ENCODE measurements at regions not wholly inside any gene's neighbourhood (a gene's known extent, or its start where the extent isn't known, plus 50 kb on each side); places are given as distances from the start of the nearest gene placed in this dataset.

- TF ChIP-seq, protein P1, sequence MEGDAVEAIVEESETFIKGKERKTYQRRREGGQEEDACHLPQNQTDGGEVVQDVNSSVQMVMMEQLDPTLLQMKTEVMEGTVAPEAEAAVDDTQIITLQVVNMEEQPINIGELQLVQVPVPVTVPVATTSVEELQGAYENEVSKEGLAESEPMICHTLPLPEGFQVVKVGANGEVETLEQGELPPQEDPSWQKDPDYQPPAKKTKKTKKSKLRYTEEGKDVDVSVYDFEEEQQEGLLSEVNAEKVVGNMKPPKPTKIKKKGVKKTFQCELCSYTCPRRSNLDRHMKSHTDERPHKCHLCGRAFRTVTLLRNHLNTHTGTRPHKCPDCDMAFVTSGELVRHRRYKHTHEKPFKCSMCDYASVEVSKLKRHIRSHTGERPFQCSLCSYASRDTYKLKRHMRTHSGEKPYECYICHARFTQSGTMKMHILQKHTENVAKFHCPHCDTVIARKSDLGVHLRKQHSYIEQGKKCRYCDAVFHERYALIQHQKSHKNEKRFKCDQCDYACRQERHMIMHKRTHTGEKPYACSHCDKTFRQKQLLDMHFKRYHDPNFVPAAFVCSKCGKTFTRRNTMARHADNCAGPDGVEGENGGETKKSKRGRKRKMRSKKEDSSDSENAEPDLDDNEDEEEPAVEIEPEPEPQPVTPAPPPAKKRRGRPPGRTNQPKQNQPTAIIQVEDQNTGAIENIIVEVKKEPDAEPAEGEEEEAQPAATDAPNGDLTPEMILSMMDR (IDR thresholded peaks at IDR 0.05): no peak
- no peak for TF ChIP-seq POLR2A (IDR thresholded peaks at IDR 0.05)
These were observed 99.8 kb upstream of the ELAC2 start for GRCh38 chr17:13117616-13118015.

Data from esophagus squamous epithelium (tissue), 4 donors.